ENCODE measurements at regions not wholly inside any gene's neighbourhood (a gene's known extent, or its start where the extent isn't known, plus 50 kb on each side); places are given as distances from the start of the nearest gene placed in this dataset.

- H3K4me3 ChIP-seq (ENCODE audit: insufficient read depth, low read depth, low read length) = no peak overlapping the region
- H3K56ac ChIP-seq (ENCODE audit: extremely low read depth, insufficient read depth, low read length) = no peak overlapping the region
- H4K5ac ChIP-seq (ENCODE audit: low read depth, low read length) = no peak overlapping the region
- no TSS peak for BruUV-seq (replicated peaks)
- no peak overlapping the region for H2BK15ac ChIP-seq (ENCODE audit: low read depth, low read length)
- no peaks in the 10 kb centered on the region for H3K36me3 ChIP-seq (ENCODE audit: control insufficient read depth, insufficient read depth, low read length)
- H3K4me2 ChIP-seq (ENCODE audit: low read depth, low read length) = no peak overlapping the region
- no peak overlapping the region for H3K4ac ChIP-seq (ENCODE audit: low read depth, low read length)
- H3K9me1 ChIP-seq (ENCODE audit: insufficient read depth, low read length) = no peaks in the 10 kb centered on the region
- in situ Hi-C loops (cut with MboI; ENCODE audit: low sequenced_read_pairs) (no loop called here), dilution Hi-C loops (cut with HindIII; ENCODE audit: low sequenced_read_pairs, unreplicated experiment) (no loop called here), intact Hi-C loops (cut with micrococcal nuclease) (no loop called here)
- no peak overlapping the region for H3K23ac ChIP-seq (ENCODE audit: low read depth, low read length)
- no peak overlapping the region for H2BK120ac ChIP-seq (ENCODE audit: low read depth, low read length)
- H4K20me1 ChIP-seq (ENCODE audit: insufficient read depth, low read length) = no peaks in the 10 kb centered on the region
- H2BK5ac ChIP-seq (ENCODE audit: low read depth, low read length, poor library complexity, severe bottlenecking) = no peak overlapping the region
- 92% methylated on average over 5 of the region's 24 CpGs; no CpG with 5 or more reads in 1 of the 2 experiments for WGBS, 2 experiments (ENCODE audit: extremely low coverage in 2 of 2, insufficient read length in 1 of 2)
- no peak overlapping the region for H2AK9ac ChIP-seq (replicated peaks; ENCODE audit: low read depth, low read length, poor library complexity)
- no peak overlapping the region for H4K8ac ChIP-seq (ENCODE audit: low read depth in 2 of 2, low read length in 2 of 2)
- ChIA-PET CTCF (interaction anchor here (1.2 kb wide), 1 partner anchor 182 kb away, joined by 3 read pairs; no protein-coding TSS in a partner anchor), POLR2A (ENCODE audit: unreplicated experiment) (no interaction called here)
- H2BK20ac ChIP-seq (ENCODE audit: low read depth, low read length) = no peak overlapping the region
- H3K27ac ChIP-seq (ENCODE audit: insufficient read depth, low read length) = no peak overlapping the region
- no peak overlapping the region for H4K91ac ChIP-seq (ENCODE audit: insufficient read depth, low read depth, low read length)
- H3K9ac ChIP-seq (ENCODE audit: low read depth, low read length) = no peak overlapping the region
- ATAC-seq (ENCODE audit: low read depth) (no peak), DNase-seq (no peak)
- H3K9me3 ChIP-seq (ENCODE audit: control insufficient read depth, insufficient read depth, low read length) = no peaks in the 10 kb centered on the region; the same call in 1 of the 2 replicates
- no peak overlapping the region for H3K14ac ChIP-seq (replicated peaks; ENCODE audit: low read depth, low read length)
- H3K18ac ChIP-seq (ENCODE audit: low read depth, low read length) = no peak overlapping the region
- H3K4me1 ChIP-seq (ENCODE audit: control insufficient read depth, insufficient read depth, low read length) = 0 out of 2 replicates have a peak, but pooled peaks cover 1% of the 10 kb centered on the region
- no peaks in the 10 kb centered on the region for H3K79me1 ChIP-seq (ENCODE audit: low read depth in 1 of 2, low read length in 2 of 2)
- no peak overlapping the region for H2AFZ ChIP-seq (replicated peaks; ENCODE audit: low read length, poor library complexity)
- H2AK5ac ChIP-seq (ENCODE audit: low read depth, low read length) = no peak overlapping the region
- H3K27me3 ChIP-seq (ENCODE audit: control insufficient read depth, insufficient read depth, low read length) = peaks cover 4% of the 10 kb centered on the region
- TF ChIP-seq MAFK (IDR thresholded peaks at IDR 0.05; ENCODE audit: low read depth, low read length) = no peak
- no peak for TF ChIP-seq BHLHE40 (IDR thresholded peaks at IDR 0.05; ENCODE audit: low read depth, low read length)
- TF ChIP-seq RAD21 (IDR thresholded peaks at IDR 0.05; ENCODE audit: low read length) = no peak
- no peak for TF ChIP-seq ELK1 (IDR thresholded peaks at IDR 0.05; ENCODE audit: borderline replicate concordance, low read depth, low read length)
- TF ChIP-seq RCOR1 (IDR thresholded peaks at IDR 0.05; ENCODE audit: insufficient replicate concordance, low read length) = no peak
- no peak for TF ChIP-seq USF2 (IDR thresholded peaks at IDR 0.05; ENCODE audit: low read depth, low read length)
- TF ChIP-seq FOS (IDR thresholded peaks at IDR 0.05; ENCODE audit: low read depth, low read length) = no peak
- TF ChIP-seq RFX5 (IDR thresholded peaks at IDR 0.05; ENCODE audit: low read depth, low read length) = no peak
- TF ChIP-seq NFE2L2 (IDR thresholded peaks at IDR 0.05; ENCODE audit: low read depth, low read length) = no peak
- no peak for TF ChIP-seq CTCF (conservative IDR thresholded peaks at IDR 0.05; ENCODE audit: low read depth, low read length)
- no peak for TF ChIP-seq CHD1 (IDR thresholded peaks at IDR 0.05; ENCODE audit: low read depth, low read length)
- TF ChIP-seq POLR2A (IDR thresholded peaks at IDR 0.05; ENCODE audit: low read depth, low read length) = no peak
- no peak for TF ChIP-seq SMC3 (IDR thresholded peaks at IDR 0.05; ENCODE audit: low read depth, low read length)
- no peak for TF ChIP-seq MXI1 (IDR thresholded peaks at IDR 0.05; ENCODE audit: borderline replicate concordance, low read depth, low read length)
- TF ChIP-seq CEBPB (IDR thresholded peaks at IDR 0.05; ENCODE audit: low read depth, low read length) = no peak
Measured at GRCh38 chr6:163711615-163712565, 297.4 kb downstream of the QKI start.

All from IMR-90 (cell line).